Chondrocyte (in vitro differentiated cells): ENCODE measurements at regions not wholly inside any gene's neighbourhood (a gene's known extent, or its start where the extent isn't known, plus 50 kb on each side); places are given as distances from the start of the nearest gene placed in this dataset.

ENCODE experiments used
- DNase-seq: peaks from one replicate; pipeline ENCODE4 v3.0.0; 2021; ENCODE audit warnings: mixed read lengths, low spot score
- H3K27ac Mint-ChIP-seq: one replicate; pipeline ENCODE4 v1.8.0; 2021; ENCODE audit warnings: mild to moderate bottlenecking, moderate library complexity, mixed read lengths; ENCODE audit not compliant: unreplicated experiment
- H3K27me3 Mint-ChIP-seq: 2 replicates; pipeline ENCODE4 v1.8.0; 2021; ENCODE audit warnings: low read depth, mixed read lengths
- H3K36me3 Mint-ChIP-seq: 2 replicates; pipeline ENCODE4 v1.8.0; 2021; ENCODE audit warnings: low read depth, mixed read lengths
- H3K4me1 Mint-ChIP-seq: 2 replicates; pipeline ENCODE4 v1.8.0; 2021; ENCODE audit warnings: low read depth, mild to moderate bottlenecking, mixed read lengths
- H3K4me3 Mint-ChIP-seq: one replicate; pipeline ENCODE4 v1.8.0; 2021; ENCODE audit warnings: mild to moderate bottlenecking, moderate library complexity, mixed read lengths; ENCODE audit not compliant: unreplicated experiment
- H3K9me3 Mint-ChIP-seq: 2 replicates; pipeline ENCODE4 v1.8.0; 2021; ENCODE audit warnings: low read depth, mixed read lengths
- TF ChIP-seq, protein P1 (sequence below): fragments of 200-600 bp; sonication (generic); IDR thresholded peaks from 2 replicates; pipeline ENCODE4 v1.5.0; 2021; ENCODE audit warnings: antibody characterized with exemption, mild to moderate bottlenecking, moderate library complexity

DNA sequence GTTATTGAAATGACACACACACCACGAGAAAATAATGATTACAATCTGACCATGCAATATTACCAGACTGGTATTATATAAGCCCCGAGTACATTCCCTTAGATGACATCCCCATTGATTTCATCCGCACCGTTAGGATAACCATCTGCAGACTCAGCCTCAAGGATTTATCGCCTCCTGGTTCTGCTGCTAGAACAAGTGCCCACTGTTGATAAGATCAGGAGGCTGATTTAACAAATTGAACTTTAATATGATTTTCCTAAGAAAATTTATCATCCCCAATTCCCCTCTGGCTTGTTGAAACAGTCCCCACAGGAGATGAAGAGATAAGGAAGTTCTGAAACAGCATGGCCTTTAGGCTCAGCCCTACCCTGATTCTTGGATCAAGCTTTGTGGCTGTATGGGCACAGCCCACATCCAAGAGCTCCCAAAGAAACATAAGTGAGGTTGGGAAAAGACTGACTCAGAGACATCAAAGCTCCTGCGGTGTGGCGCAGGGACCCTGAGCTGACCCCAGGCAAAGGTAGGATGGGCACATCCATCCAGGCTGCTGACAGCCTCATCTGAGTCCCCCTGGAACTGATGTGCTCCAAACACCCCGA, 59.2 kb upstream of the CHCHD3 start:
- H3K36me3 Mint-ChIP-seq = no peaks in the 10 kb centered on the region
- TF ChIP-seq, protein P1, sequence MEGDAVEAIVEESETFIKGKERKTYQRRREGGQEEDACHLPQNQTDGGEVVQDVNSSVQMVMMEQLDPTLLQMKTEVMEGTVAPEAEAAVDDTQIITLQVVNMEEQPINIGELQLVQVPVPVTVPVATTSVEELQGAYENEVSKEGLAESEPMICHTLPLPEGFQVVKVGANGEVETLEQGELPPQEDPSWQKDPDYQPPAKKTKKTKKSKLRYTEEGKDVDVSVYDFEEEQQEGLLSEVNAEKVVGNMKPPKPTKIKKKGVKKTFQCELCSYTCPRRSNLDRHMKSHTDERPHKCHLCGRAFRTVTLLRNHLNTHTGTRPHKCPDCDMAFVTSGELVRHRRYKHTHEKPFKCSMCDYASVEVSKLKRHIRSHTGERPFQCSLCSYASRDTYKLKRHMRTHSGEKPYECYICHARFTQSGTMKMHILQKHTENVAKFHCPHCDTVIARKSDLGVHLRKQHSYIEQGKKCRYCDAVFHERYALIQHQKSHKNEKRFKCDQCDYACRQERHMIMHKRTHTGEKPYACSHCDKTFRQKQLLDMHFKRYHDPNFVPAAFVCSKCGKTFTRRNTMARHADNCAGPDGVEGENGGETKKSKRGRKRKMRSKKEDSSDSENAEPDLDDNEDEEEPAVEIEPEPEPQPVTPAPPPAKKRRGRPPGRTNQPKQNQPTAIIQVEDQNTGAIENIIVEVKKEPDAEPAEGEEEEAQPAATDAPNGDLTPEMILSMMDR = no peak
- H3K27ac Mint-ChIP-seq = no peak overlapping the region
- H3K27me3 Mint-ChIP-seq = peaks cover 23% of the 10 kb centered on the region
- DNase-seq = no peak
- H3K4me3 Mint-ChIP-seq = no peak overlapping the region
- H3K4me1 Mint-ChIP-seq = no peaks in the 10 kb centered on the region
- peaks cover 4% of the 10 kb centered on the region for H3K9me3 Mint-ChIP-seq

DNA sequence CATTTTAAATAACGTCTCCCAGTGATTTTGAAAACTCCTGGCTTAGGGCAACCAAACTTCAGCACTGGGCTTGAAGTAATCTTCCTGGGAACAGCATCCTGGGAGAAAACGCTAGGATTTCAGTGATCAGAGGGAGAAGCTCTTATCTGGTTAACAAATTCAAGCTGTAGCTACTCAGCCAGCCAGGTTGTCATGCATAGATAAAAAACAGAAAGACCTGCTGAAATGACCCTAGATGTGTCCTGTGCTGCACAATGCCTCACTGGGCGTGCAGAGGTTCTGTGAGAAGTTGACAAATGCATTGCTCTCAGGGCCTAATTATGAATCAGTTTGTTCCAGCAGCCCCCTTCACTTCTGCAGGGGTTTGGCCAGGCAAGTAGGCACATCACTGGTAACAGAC, 68.9 kb upstream of the CHCHD3 start:
- H3K27me3 Mint-ChIP-seq = peaks cover 43% of the 10 kb centered on the region
- no peak overlapping the region for H3K4me3 Mint-ChIP-seq
- peaks cover 7% of the 10 kb centered on the region for H3K9me3 Mint-ChIP-seq
- no peaks in the 10 kb centered on the region for H3K4me1 Mint-ChIP-seq
- peaks cover 3% of the 10 kb centered on the region for H3K36me3 Mint-ChIP-seq
- no peak overlapping the region for H3K27ac Mint-ChIP-seq
- no peak for DNase-seq
- TF ChIP-seq, protein P1 = no peak

DNA sequence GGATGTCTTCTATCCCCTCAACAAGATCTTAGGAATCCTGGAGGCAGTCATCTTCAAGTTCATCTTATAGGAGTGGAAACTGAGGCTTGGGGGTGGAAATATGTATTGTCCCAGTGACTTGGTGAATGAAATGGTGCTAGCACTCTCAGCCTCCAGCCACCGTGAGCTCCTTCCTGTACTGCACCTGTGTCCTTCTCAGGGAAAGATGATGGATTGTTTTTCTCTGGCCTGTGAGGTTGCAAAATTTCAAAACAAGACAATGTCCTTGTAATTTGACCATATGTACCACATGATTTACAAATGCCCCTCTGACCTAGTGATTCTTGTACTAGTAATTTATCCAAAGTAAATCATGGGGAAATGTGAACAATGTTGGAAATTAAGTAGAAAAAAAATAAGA, 71.0 kb upstream of the CHCHD3 start:
- H3K4me1 Mint-ChIP-seq = no peaks in the 10 kb centered on the region
- peaks cover 31% of the 10 kb centered on the region for H3K27me3 Mint-ChIP-seq
- peaks cover 3% of the 10 kb centered on the region for H3K9me3 Mint-ChIP-seq
- H3K36me3 Mint-ChIP-seq = no peaks in the 10 kb centered on the region
- no peak overlapping the region for H3K27ac Mint-ChIP-seq
- no peak for DNase-seq
- H3K4me3 Mint-ChIP-seq = no peak overlapping the region
- TF ChIP-seq, protein P1 = no peak

DNA sequence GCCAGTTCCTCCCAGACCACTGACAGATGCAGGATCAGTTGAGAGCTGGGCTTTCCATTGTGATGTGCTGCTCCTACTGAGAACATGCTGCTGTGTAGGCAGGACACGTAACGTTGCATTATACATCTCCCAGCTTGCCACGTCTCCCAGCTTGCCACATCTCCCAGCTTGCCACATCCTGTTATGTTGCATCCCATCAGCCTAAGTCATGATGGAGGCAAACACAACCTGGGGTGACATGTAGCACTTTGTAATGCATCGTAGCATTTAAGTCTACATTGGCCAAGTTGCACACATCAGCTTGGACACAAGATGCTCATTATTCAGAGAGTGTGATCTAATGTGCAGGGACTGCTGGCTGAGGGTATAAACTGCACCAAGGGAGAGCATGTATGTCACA, 73.3 kb upstream of the CHCHD3 start:
- TF ChIP-seq, protein P1 = no peak
- H3K27ac Mint-ChIP-seq = no peak overlapping the region
- no peak for DNase-seq
- H3K9me3 Mint-ChIP-seq = peaks cover 3% of the 10 kb centered on the region
- no peak overlapping the region for H3K4me3 Mint-ChIP-seq
- no peaks in the 10 kb centered on the region for H3K36me3 Mint-ChIP-seq
- peaks cover 18% of the 10 kb centered on the region for H3K27me3 Mint-ChIP-seq
- no peaks in the 10 kb centered on the region for H3K4me1 Mint-ChIP-seq

DNA sequence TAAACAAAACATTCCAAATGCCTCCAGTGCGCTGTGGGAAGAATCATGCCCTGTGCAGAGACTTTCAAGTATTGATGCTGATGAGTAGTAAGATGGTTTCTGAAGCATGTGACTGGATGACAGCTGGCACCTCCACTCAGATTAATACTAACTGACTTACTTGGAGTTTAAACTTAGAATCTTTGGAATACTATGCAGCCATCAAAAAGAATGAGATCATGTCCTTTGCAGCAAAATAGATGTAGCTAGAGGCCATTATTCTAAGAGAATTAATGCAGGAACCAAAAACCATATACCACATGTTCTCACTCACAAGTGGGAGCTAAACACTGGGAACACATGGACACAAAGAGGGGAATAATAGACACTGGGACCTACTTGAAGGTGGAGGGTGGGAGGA, 73.8 kb upstream of the CHCHD3 start:
- Mint-ChIP-seq H3K4me3 (no peak overlapping the region), H3K4me1 (no peaks in the 10 kb centered on the region), H3K27ac (no peak overlapping the region), H3K9me3 (peaks cover 3% of the 10 kb centered on the region), H3K36me3 (no peaks in the 10 kb centered on the region), H3K27me3 (peaks cover 15% of the 10 kb centered on the region)
- DNase-seq = no peak
- TF ChIP-seq, protein P1 = no peak
